Tibial artery (tissue), 4 donors: ENCODE measurements at regions not wholly inside any gene's neighbourhood (a gene's known extent, or its start where the extent isn't known, plus 50 kb on each side); places are given as distances from the start of the nearest gene placed in this dataset.

Experiments
- DNase-seq, 2 donors: peaks; one replicate each; pipeline ENCODE4 v3.0.0-alpha.2; 2019
- H3K27ac ChIP-seq, 2 donors: fragments of 200-600 bp; sonication (generic) in 1 of 2; 1 replicate in 1 of 2; 2 replicates in 1 of 2; pipeline ENCODE4 v1.5.1; 2018 to 2019; ENCODE audit warnings: mild to moderate bottlenecking in 1 of 2
- H3K27me3 ChIP-seq, 2 donors: fragments of 200-600 bp; sonication (generic) in 1 of 2; one replicate each; pipeline versions ENCODE4 v1.5.1 to v1.6.0; 2016 to 2019
- H3K36me3 ChIP-seq, 3 donors: fragments of 200-600 bp; sonication (generic) in 2 of 3; one replicate each; pipeline ENCODE4 v1.5.1; 2016 to 2019; ENCODE audit warnings: mild to moderate bottlenecking in 2 of 3
- H3K4me1 ChIP-seq, 4 donors: fragments of 200-600 bp; sonication (generic) in 2 of 4; 1 replicate in 3 of 4; 2 replicates in 1 of 4; pipeline ENCODE4 v1.5.1; 2016 to 2019
- H3K4me3 ChIP-seq, 2 donors: fragments of 200-600 bp; sonication (generic) in 1 of 2; 1 replicate in 1 of 2; 2 replicates in 1 of 2; pipeline ENCODE4 v1.5.1; 2018 to 2019; ENCODE audit warnings: mild to moderate bottlenecking in 2 of 2
- H3K9me3 ChIP-seq, 3 donors: fragments of 200-600 bp; sonication (generic) in 1 of 3; one replicate each; pipeline ENCODE4 v1.5.1; 2016 to 2019
- CTCF ChIP-seq, 2 experiments: fragments of 200-600 bp in 1 of 2; fragments of 450-650 bp in 1 of 2; IDR thresholded peaks; one replicate each; pipeline ENCODE4 v1.5.1; 2017 to 2019; ENCODE audit warnings: antibody characterized with exemption in 2 of 2, mild to moderate bottlenecking in 1 of 2, moderate library complexity in 1 of 2
- intact Hi-C: fragments of 100-400 bp; cut with DNase I; formaldehyde crosslinking; loops from one replicate; pipeline ENCODE4 v1.15.0; 2023; ENCODE audit warnings: low total_unique reads

- Histone ChIP-seq H3K9me3 (no peaks in the 10 kb centered on the region), H3K36me3 (no peaks in the 10 kb centered on the region), H3K4me3 (no peak overlapping the region), H3K4me1 (peaks cover 0 to 6% (median 0%) of the 10 kb centered on the region in 4 donors), H3K27ac (no peak overlapping the region), H3K27me3 (no peaks in the 10 kb centered on the region)
- no peak for DNase-seq
- no peak for TF ChIP-seq CTCF (IDR thresholded peaks at IDR 0.05)
- intact Hi-C loops: no loop called here
Observed at GRCh38 chr2:204127238-204127637, 190.7 kb downstream of the ICOS start.

GRCh38 chr2:204129591-204130294, 193.2 kb downstream of the ICOS start:
- Histone ChIP-seq H3K27ac (no peak overlapping the region), H3K36me3 (no peaks in the 10 kb centered on the region), H3K9me3 (no peaks in the 10 kb centered on the region), H3K27me3 (no peaks in the 10 kb centered on the region), H3K4me3 (no peak overlapping the region), H3K4me1 (peaks cover 0 to 6% (median 0%) of the 10 kb centered on the region in 4 donors)
- no peak for TF ChIP-seq CTCF (IDR thresholded peaks at IDR 0.05)
- DNase-seq: no peak
- intact Hi-C loops: no loop called here

- Histone ChIP-seq H3K9me3 (no peaks in the 10 kb centered on the region), H3K27me3 (no peaks in the 10 kb centered on the region), H3K4me3 (no peak overlapping the region), H3K27ac (no peak overlapping the region), H3K4me1 (peaks cover 0 to 6% (median 0%) of the 10 kb centered on the region in 4 donors), H3K36me3 (no peaks in the 10 kb centered on the region)
- DNase-seq: no peak
- intact Hi-C loops: no loop called here
- no peak for TF ChIP-seq CTCF (IDR thresholded peaks at IDR 0.05)
Observed at GRCh38 chr2:204131621-204132020, 195.1 kb downstream of the ICOS start.

- Histone ChIP-seq H3K4me3 (no peak overlapping the region), H3K36me3 (no peaks in the 10 kb centered on the region), H3K4me1 (peaks cover 0 to 6% (median 0%) of the 10 kb centered on the region in 4 donors), H3K27ac (no peak overlapping the region), H3K27me3 (no peaks in the 10 kb centered on the region), H3K9me3 (no peaks in the 10 kb centered on the region)
- TF ChIP-seq CTCF (IDR thresholded peaks at IDR 0.05): no peak
- no peak for DNase-seq
- intact Hi-C loops: no loop called here
Observed at GRCh38 chr2:204133476-204133875, 196.9 kb downstream of the ICOS start.

- no peak overlapping the region for H3K4me3 ChIP-seq
- no peak for TF ChIP-seq CTCF (IDR thresholded peaks at IDR 0.05)
- intact Hi-C loops: no loop called here
- no peak overlapping the region for H3K27ac ChIP-seq
- H3K36me3 ChIP-seq: no peaks in the 10 kb centered on the region
- no peak for DNase-seq
- H3K4me1 ChIP-seq: peaks cover 0 to 6% (median 0%) of the 10 kb centered on the region in 4 donors
- no peaks in the 10 kb centered on the region for H3K9me3 ChIP-seq
- H3K27me3 ChIP-seq: no peaks in the 10 kb centered on the region
Observed at GRCh38 chr2:204134421-204134820, 197.9 kb downstream of the ICOS start.
